BJ (cell line): ENCODE measurements at regions not wholly inside any gene's neighbourhood (a gene's known extent, or its start where the extent isn't known, plus 50 kb on each side); places are given as distances from the start of the nearest gene placed in this dataset.

ENCODE experiments used
- CTCF ChIA-PET: fragments of 350-600 bp; formaldehyde crosslinking; extraction: SDS; loops from one replicate; lab custom pipeline; 2021; ENCODE audit warnings: antibody characterized with exemption, inconsistent platforms; lab: Yijun Ruan, JAX
- POLR2A ChIA-PET: fragments of 300-600 bp; sonication (Branson Sonifier 250); formaldehyde crosslinking; extraction: SDS; loops from one replicate; lab custom pipeline; 2021; ENCODE audit warnings: antibody characterized with exemption; lab: Charles Lee
- DNase-seq: peaks from one replicate; pipeline ENCODE4 v3.0.0-alpha.2; 2011; ENCODE audit warnings: low read depth
- H3K27me3 ChIP-seq: 2 replicates; pipeline ENCODE4 v1.6.0; 2011; ENCODE audit warnings: low read length; ENCODE audit not compliant: control insufficient read depth, insufficient read depth
- H3K36me3 ChIP-seq: 2 replicates; pipeline ENCODE4 v1.5.1; 2011; ENCODE audit warnings: low read length; ENCODE audit not compliant: control insufficient read depth, insufficient read depth
- H3K4me3 ChIP-seq: 2 replicates; pipeline ENCODE4 v1.5.1; 2011; ENCODE audit warnings: low read depth, mild to moderate bottlenecking, control low read depth, low read length
- CTCF ChIP-seq: IDR thresholded peaks from 2 replicates; pipeline ENCODE4 v1.5.1; 2011; ENCODE audit warnings: low read depth, mild to moderate bottlenecking, control low read depth, inconsistent platforms, low read length, moderate library complexity; ENCODE audit not compliant: insufficient read depth

GRCh38 chr2:7115906-7116305 lies 198.7 kb downstream of the RNF144A start:
- H3K36me3 ChIP-seq, result no peaks in the 10 kb centered on the region
- POLR2A ChIA-PET, result no interaction called here
- CTCF ChIA-PET, result interaction anchor here (0.6 to 2.5 kb wide), 2 partner anchors 19 to 340 kb away, joined by 3 to 5 read pairs; no protein-coding TSS in a partner anchor
- no peak for TF ChIP-seq CTCF
- H3K4me3 ChIP-seq, result no peak overlapping the region
- DNase-seq, result no peak
- H3K27me3 ChIP-seq, result no peaks in the 10 kb centered on the region

GRCh38 chr2:7116511-7116910 lies 199.3 kb downstream of the RNF144A start:
- Histone ChIP-seq H3K36me3 (no peaks in the 10 kb centered on the region), H3K27me3 (no peaks in the 10 kb centered on the region), H3K4me3 (no peak overlapping the region)
- DNase-seq, result no peak
- no peak for TF ChIP-seq CTCF
- ChIA-PET CTCF (interaction anchor here (0.6 to 2.5 kb wide), 3 partner anchors 19 to 339 kb away, joined by 3 to 5 read pairs (median 3); no protein-coding TSS in a partner anchor), POLR2A (no interaction called here)

GRCh38 chr2:7117076-7117475 lies 199.9 kb downstream of the RNF144A start:
- ChIA-PET CTCF (interaction anchor here (0.7 to 2.5 kb wide), 3 partner anchors 20 to 1645 kb away, joined by 3 to 5 read pairs (median 3); no protein-coding TSS in a partner anchor), POLR2A (no interaction called here)
- TF ChIP-seq CTCF, result no peak
- no peaks in the 10 kb centered on the region for H3K36me3 ChIP-seq
- DNase-seq, result no peak
- no peaks in the 10 kb centered on the region for H3K27me3 ChIP-seq
- no peak overlapping the region for H3K4me3 ChIP-seq

- ChIA-PET CTCF (interaction anchor here (0.7 to 1.3 kb wide), 3 partner anchors 11 to 749 kb away, joined by 3 to 6 read pairs (median 4); no protein-coding TSS in a partner anchor), POLR2A (no interaction called here)
- Histone ChIP-seq H3K4me3 (no peak overlapping the region), H3K27me3 (no peaks in the 10 kb centered on the region), H3K36me3 (no peaks in the 10 kb centered on the region)
- TF ChIP-seq CTCF, result no peak
- DNase-seq, result no peak
Measured at GRCh38 chr2:7118606-7119131, 201.5 kb downstream of the RNF144A start.

GRCh38 chr2:7119132-7119835 lies 202.1 kb downstream of the RNF144A start:
- DNase-seq, result no peak
- no peaks in the 10 kb centered on the region for H3K36me3 ChIP-seq
- CTCF ChIA-PET, result interaction anchor here (0.6 to 1.3 kb wide), 3 partner anchors 10 to 1562 kb away, joined by 3 read pairs; no protein-coding TSS in a partner anchor
- TF ChIP-seq CTCF, result peak; percentile 55
- H3K27me3 ChIP-seq, result no peaks in the 10 kb centered on the region
- H3K4me3 ChIP-seq, result no peak overlapping the region
- POLR2A ChIA-PET, result no interaction called here
